ENCODE measurements at regions not wholly inside any gene's neighbourhood (a gene's known extent, or its start where the extent isn't known, plus 50 kb on each side); places are given as distances from the start of the nearest gene placed in this dataset.

DNA sequence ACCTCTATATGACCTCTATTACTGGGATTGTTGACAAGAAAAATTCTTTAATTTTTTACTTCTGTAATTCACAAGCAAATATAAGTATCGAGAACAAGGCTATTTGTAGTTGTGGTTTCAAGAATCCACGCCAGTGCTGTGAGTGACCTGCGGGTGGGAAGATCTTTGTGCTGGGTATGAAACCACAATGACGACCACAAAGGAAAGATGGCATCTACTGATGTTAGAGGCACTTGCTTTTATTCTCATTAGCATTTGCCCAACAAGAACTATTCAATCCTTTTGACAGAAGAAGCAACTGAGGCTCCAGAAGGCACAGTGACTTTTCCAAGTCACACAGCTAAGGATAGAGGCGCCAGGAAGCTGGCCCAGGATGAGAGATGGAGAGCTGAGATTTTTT lies 1054.9 kb downstream of the TBC1D22A start:
- H3K4me3 ChIP-seq (ENCODE audit: low read depth, low read length) = no peak overlapping the region
- TF ChIP-seq, protein P1, sequence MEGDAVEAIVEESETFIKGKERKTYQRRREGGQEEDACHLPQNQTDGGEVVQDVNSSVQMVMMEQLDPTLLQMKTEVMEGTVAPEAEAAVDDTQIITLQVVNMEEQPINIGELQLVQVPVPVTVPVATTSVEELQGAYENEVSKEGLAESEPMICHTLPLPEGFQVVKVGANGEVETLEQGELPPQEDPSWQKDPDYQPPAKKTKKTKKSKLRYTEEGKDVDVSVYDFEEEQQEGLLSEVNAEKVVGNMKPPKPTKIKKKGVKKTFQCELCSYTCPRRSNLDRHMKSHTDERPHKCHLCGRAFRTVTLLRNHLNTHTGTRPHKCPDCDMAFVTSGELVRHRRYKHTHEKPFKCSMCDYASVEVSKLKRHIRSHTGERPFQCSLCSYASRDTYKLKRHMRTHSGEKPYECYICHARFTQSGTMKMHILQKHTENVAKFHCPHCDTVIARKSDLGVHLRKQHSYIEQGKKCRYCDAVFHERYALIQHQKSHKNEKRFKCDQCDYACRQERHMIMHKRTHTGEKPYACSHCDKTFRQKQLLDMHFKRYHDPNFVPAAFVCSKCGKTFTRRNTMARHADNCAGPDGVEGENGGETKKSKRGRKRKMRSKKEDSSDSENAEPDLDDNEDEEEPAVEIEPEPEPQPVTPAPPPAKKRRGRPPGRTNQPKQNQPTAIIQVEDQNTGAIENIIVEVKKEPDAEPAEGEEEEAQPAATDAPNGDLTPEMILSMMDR (IDR thresholded peaks at IDR 0.05; ENCODE audit: low read depth, low read length, missing control alignments) = no peak
- no peak for DNase-seq (ENCODE audit: low read depth)
- in situ Hi-C loops (cut with HindIII; ENCODE audit: low sequenced_read_pairs) = no loop called here

DNA sequence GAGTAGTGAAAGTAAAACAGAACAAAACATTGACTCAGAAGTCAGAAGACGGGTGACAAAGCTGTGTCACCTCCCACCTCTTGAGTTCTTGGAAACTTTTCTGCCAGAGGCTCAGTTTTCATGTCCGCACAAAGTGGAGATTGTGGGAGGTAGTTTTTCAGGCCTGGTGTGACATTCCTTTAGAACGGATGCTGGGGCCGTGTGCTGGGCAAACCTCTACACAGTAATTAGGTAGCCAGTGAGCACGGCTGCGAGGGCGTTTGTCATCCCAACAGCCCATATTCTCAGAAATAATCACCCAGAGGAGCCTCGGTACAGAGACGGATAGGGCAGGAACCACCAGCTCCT lies 1054.4 kb downstream of the TBC1D22A start:
- no peak for DNase-seq (ENCODE audit: low read depth)
- H3K4me3 ChIP-seq (ENCODE audit: low read depth, low read length) = no peak overlapping the region
- TF ChIP-seq, protein P1 (IDR thresholded peaks at IDR 0.05; ENCODE audit: low read depth, low read length, missing control alignments) = no peak
- in situ Hi-C loops (cut with HindIII; ENCODE audit: low sequenced_read_pairs) = no loop called here

DNA sequence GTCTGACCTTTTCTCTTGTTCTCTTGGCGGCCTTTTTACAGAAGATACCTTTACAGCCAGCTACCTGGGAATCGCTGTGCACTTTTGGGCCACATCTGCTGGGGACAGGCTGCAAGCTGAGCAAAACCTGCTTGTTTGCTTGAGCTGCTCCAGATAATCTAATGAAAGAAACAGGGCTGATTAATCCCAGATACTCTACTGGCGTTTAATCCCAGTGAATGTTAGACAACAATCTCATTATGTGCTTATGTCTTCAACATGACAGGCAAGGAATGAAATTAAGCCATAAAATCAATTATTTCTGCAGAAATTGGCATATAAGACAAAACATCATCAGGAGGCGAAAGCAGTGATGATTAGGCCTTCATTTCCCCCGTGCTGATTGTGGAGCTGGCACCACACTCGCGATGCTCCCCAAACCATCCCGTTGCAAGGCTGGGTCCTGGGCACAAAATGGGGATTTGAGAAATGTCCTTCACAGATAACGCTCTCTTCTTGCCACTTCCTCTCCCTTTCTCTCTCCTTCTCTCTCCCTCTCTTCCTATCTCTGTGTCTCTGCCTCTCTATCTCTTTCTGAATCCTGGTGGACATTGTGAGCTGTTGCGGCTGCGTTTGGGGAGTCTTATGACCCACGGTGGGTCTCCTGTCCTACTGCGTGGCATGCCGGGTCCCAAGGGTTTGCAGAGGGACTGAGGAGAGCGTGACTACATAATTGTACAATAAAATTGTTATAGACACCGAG lies 1053.8 kb downstream of the TBC1D22A start:
- in situ Hi-C loops (cut with HindIII; ENCODE audit: low sequenced_read_pairs) = no loop called here
- TF ChIP-seq, protein P1 (IDR thresholded peaks at IDR 0.05; ENCODE audit: low read depth, low read length, missing control alignments) = no peak
- DNase-seq (ENCODE audit: low read depth) = no peak
- no peak overlapping the region for H3K4me3 ChIP-seq (ENCODE audit: low read depth, low read length)

DNA sequence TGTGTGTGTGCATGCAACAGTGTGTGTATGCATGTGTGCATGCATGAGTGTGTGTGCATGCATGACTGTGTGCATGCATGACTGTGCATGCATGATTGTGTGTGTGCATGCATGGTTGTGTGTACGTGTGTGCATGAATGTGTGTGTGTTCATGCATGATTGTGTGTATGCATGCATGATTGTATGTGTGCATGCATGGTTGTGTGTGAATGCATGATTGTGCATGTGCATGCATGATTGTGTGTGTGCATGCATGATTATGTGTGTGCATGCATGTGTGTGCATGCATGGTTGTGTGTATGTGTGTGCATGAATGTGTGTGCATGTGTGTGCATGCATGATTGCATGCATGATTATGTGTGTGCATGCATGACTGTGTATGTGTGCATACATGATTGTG lies 1052.0 kb downstream of the TBC1D22A start:
- TF ChIP-seq, protein P1 (IDR thresholded peaks at IDR 0.05; ENCODE audit: low read depth, low read length, missing control alignments) = no peak
- in situ Hi-C loops (cut with HindIII; ENCODE audit: low sequenced_read_pairs) = no loop called here
- no peak for DNase-seq (ENCODE audit: low read depth)
- no peak overlapping the region for H3K4me3 ChIP-seq (ENCODE audit: low read depth, low read length)

DNA sequence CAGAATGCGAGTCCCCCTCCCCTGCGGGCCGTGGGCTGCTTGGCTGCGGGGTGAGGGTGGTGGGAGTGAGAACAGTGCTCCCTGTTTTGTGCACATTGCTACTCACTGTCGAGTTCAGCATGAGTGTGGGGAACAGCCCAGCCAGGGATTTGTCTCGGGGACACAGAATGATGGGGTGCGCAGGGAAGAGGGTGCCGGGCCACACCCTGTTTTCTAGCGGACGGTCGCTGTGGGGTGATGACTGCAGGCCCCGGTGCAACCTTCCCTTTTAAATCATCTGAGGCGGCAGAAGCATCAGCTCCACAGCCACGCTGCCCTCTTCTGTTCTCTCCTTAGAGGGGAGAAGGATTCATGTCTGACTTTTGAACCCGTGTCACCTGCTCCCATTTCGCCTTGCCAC lies 1051.2 kb downstream of the TBC1D22A start:
- in situ Hi-C loops (cut with HindIII; ENCODE audit: low sequenced_read_pairs) = no loop called here
- H3K4me3 ChIP-seq (ENCODE audit: low read depth, low read length) = no peak overlapping the region
- TF ChIP-seq, protein P1 (IDR thresholded peaks at IDR 0.05; ENCODE audit: low read depth, low read length, missing control alignments) = no peak
- no peak for DNase-seq (ENCODE audit: low read depth)

DNA sequence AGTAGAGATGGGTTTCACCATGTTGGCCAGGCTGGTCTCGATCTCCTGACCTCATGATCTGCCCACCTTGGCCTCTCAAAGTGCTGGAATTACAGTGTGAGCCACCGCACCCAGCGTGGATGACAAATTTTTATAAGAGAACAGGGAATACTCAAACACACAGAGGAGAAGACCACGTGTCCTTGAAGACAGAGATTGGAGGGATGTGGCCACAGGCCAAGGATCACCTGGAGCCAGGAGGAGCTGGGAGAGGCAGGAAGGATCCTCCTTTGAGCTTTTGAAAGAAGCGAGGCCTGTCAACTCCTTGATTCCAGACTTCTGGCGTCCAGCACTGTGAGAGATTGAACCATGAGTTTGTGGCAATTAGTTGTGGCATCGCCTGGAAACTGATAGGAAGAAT lies 1049.5 kb downstream of the TBC1D22A start:
- in situ Hi-C loops (cut with HindIII; ENCODE audit: low sequenced_read_pairs) = no loop called here
- no peak overlapping the region for H3K4me3 ChIP-seq (ENCODE audit: low read depth, low read length)
- no peak for DNase-seq (ENCODE audit: low read depth)
- TF ChIP-seq, protein P1 (IDR thresholded peaks at IDR 0.05; ENCODE audit: low read depth, low read length, missing control alignments) = no peak
